ENCODE measurements at regions not wholly inside any gene's neighbourhood (a gene's known extent, or its start where the extent isn't known, plus 50 kb on each side); places are given as distances from the start of the nearest gene placed in this dataset.

DNA sequence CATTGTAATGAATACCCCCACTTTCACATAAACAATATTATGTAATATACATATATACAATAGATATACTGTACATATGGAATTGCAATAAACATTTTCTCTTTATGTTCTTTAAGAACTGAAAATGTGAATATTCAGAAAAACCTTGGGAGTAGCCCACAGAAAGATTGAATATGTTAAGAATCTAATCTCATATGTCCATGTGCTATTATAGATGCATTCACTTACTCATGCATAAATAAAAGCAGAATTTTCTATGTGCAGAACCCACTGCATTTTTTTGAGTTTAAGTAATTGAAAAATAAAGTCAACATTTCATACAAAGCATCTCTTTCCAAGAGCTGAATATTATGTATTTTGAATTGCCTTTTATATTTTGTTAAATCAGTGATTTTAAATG, 902.3 kb downstream of the PCDH19 start:
- TF ChIP-seq ZNF18 (tag by site-specific recombination; IDR thresholded peaks at IDR 0.05) (no peak), CTCF (tag by site-specific recombination; IDR thresholded peaks at IDR 0.05) (no peak), RBAK (tag by site-specific recombination; IDR thresholded peaks at IDR 0.05) (no peak)
- TF ChIP-seq, protein P1, sequence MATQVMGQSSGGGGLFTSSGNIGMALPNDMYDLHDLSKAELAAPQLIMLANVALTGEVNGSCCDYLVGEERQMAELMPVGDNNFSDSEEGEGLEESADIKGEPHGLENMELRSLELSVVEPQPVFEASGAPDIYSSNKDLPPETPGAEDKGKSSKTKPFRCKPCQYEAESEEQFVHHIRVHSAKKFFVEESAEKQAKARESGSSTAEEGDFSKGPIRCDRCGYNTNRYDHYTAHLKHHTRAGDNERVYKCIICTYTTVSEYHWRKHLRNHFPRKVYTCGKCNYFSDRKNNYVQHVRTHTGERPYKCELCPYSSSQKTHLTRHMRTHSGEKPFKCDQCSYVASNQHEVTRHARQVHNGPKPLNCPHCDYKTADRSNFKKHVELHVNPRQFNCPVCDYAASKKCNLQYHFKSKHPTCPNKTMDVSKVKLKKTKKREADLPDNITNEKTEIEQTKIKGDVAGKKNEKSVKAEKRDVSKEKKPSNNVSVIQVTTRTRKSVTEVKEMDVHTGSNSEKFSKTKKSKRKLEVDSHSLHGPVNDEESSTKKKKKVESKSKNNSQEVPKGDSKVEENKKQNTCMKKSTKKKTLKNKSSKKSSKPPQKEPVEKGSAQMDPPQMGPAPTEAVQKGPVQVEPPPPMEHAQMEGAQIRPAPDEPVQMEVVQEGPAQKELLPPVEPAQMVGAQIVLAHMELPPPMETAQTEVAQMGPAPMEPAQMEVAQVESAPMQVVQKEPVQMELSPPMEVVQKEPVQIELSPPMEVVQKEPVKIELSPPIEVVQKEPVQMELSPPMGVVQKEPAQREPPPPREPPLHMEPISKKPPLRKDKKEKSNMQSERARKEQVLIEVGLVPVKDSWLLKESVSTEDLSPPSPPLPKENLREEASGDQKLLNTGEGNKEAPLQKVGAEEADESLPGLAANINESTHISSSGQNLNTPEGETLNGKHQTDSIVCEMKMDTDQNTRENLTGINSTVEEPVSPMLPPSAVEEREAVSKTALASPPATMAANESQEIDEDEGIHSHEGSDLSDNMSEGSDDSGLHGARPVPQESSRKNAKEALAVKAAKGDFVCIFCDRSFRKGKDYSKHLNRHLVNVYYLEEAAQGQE (tag by site-specific recombination; IDR thresholded peaks at IDR 0.05): no peak

All from HEK293 (cell line).